ENCODE measurements at regions not wholly inside any gene's neighbourhood (a gene's known extent, or its start where the extent isn't known, plus 50 kb on each side); places are given as distances from the start of the nearest gene placed in this dataset.

DNA sequence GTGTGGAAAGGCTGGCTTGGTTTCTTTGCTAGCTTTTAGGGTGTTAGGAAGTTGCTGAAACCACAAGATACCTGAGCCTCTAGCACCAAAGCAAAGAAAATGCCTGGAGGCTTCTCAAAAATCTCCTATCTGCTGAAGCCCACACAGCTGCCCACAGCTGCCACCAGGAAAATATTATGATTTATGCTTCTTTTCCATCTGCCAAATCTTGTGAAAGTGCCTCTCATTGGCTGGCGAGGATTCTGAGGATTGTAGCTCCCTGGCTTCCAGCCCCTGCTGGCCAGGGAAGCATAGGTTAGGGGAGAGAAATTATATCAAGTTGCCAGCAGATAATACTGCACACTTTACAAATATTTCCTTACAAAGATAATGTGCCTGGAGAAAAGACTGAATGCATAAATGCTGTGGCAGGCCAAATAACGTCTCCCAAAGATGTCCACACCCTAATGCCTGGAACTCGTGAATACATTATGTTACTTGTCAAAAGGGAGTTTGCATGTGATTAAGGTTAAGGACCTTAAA, 98.4 kb downstream of the MRPL14 start:
- TF ChIP-seq, protein P1, sequence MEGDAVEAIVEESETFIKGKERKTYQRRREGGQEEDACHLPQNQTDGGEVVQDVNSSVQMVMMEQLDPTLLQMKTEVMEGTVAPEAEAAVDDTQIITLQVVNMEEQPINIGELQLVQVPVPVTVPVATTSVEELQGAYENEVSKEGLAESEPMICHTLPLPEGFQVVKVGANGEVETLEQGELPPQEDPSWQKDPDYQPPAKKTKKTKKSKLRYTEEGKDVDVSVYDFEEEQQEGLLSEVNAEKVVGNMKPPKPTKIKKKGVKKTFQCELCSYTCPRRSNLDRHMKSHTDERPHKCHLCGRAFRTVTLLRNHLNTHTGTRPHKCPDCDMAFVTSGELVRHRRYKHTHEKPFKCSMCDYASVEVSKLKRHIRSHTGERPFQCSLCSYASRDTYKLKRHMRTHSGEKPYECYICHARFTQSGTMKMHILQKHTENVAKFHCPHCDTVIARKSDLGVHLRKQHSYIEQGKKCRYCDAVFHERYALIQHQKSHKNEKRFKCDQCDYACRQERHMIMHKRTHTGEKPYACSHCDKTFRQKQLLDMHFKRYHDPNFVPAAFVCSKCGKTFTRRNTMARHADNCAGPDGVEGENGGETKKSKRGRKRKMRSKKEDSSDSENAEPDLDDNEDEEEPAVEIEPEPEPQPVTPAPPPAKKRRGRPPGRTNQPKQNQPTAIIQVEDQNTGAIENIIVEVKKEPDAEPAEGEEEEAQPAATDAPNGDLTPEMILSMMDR (IDR thresholded peaks at IDR 0.05) = no peak
- TF ChIP-seq POLR2AphosphoS5 (IDR thresholded peaks at IDR 0.05) (no peak), POLR2A (IDR thresholded peaks at IDR 0.05) (no peak)
- Histone ChIP-seq H3K36me3 (no peaks in the 10 kb centered on the region), H3K27me3 (no peaks in the 10 kb centered on the region), H3K27ac (no peak overlapping the region), H3K4me3 (no peak overlapping the region), H3K9me3 (no peaks in the 10 kb centered on the region), H3K4me1 (no peaks in the 10 kb centered on the region)
- no peak for DNase-seq (ENCODE audit: low spot score in 2 of 2)
- intact Hi-C loops (cut with DNase I; ENCODE audit: low total_unique reads) = no loop called here

GRCh38 chr6:44025226-44025625, 102.0 kb downstream of the MRPL14 start:
- no peak for TF ChIP-seq POLR2AphosphoS5 (IDR thresholded peaks at IDR 0.05)
- TF ChIP-seq, protein P1 (IDR thresholded peaks at IDR 0.05) = no peak
- TF ChIP-seq POLR2A (IDR thresholded peaks at IDR 0.05) = no peak
- intact Hi-C loops (cut with DNase I; ENCODE audit: low total_unique reads) = no loop called here
- H3K9me3 ChIP-seq = no peaks in the 10 kb centered on the region
- H3K27ac ChIP-seq = no peak overlapping the region
- no peaks in the 10 kb centered on the region for H3K36me3 ChIP-seq
- no peak for DNase-seq (ENCODE audit: low spot score in 2 of 2)
- H3K4me3 ChIP-seq = no peak overlapping the region
- H3K27me3 ChIP-seq = no peaks in the 10 kb centered on the region
- no peaks in the 10 kb centered on the region for H3K4me1 ChIP-seq

- no peak overlapping the region for H3K27ac ChIP-seq
Measured at GRCh38 chr6:44024574-44025219, 102.6 kb downstream of the MRPL14 start.

GRCh38 chr6:44023586-44024454, 103.4 kb downstream of the MRPL14 start:
- Histone ChIP-seq H3K27me3 (no peaks in the 10 kb centered on the region), H3K36me3 (no peaks in the 10 kb centered on the region), H3K4me3 (no peak overlapping the region), H3K4me1 (no peaks in the 10 kb centered on the region), H3K27ac (no peak overlapping the region), H3K9me3 (no peaks in the 10 kb centered on the region)
- intact Hi-C loops (cut with DNase I; ENCODE audit: low total_unique reads) = no loop called here
- no peak for TF ChIP-seq POLR2AphosphoS5 (IDR thresholded peaks at IDR 0.05)
- TF ChIP-seq, protein P1 (IDR thresholded peaks at IDR 0.05) = no peak
- no peak for TF ChIP-seq POLR2A (IDR thresholded peaks at IDR 0.05)
- no peak for DNase-seq (ENCODE audit: low spot score in 2 of 2)

More at GRCh38 chr6:44024574-44025219, 102.6 kb downstream of the MRPL14 start:
- H3K36me3 ChIP-seq = no peaks in the 10 kb centered on the region
- TF ChIP-seq, protein P1 (IDR thresholded peaks at IDR 0.05) = no peak
- no peak for TF ChIP-seq POLR2A (IDR thresholded peaks at IDR 0.05)
- TF ChIP-seq POLR2AphosphoS5 (IDR thresholded peaks at IDR 0.05) = no peak
- no peak overlapping the region for H3K4me3 ChIP-seq
- no peak for DNase-seq (ENCODE audit: low spot score in 2 of 2)
- H3K27me3 ChIP-seq = no peaks in the 10 kb centered on the region
- H3K9me3 ChIP-seq = no peaks in the 10 kb centered on the region
- no peaks in the 10 kb centered on the region for H3K4me1 ChIP-seq
- intact Hi-C loops (cut with DNase I; ENCODE audit: low total_unique reads) = no loop called here

Measured in breast epithelium (tissue), 4 donors.